HG03135 (cell line): ENCODE measurements at regions not wholly inside any gene's neighbourhood (a gene's known extent, or its start where the extent isn't known, plus 50 kb on each side); places are given as distances from the start of the nearest gene placed in this dataset.
A peak's percentile ranks its signal among the peaks of the same experiment; 100 is the strongest.

Experiments
- ATAC-seq: cut with Tn5 transposase; IDR thresholded peaks from one replicate; pipeline ENCODE4 v1.9.1; 2021; ENCODE audit warnings: mild to moderate bottlenecking, moderate library complexity; ENCODE audit not compliant: unreplicated experiment

DNA sequence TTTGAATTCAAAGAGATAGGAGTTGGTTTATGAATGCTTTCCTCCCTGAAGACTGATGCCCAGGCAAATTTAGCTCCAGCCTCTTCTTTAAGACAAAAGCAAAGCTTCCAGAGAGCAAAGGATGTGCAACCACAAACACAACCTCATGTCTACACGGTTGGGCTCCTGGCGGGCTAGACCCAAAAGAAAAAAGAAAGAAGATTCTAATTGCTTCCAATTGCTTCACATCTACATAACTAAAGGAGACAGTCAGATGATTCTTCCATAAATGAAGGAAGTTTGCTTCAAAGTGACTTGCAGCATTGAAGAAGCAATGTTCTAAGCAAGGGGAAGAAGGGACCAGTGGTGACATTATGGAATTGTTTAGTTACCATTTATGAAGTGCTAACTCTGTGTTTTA, 1603.0 kb upstream of the TENM3 start:
- no peak for ATAC-seq

GRCh38 chr4:180641495-180641894, 1601.7 kb upstream of the TENM3 start:
- no peak for ATAC-seq

- no peak for ATAC-seq
Measured at GRCh38 chr4:180642732-180643131, 1600.5 kb upstream of the TENM3 start.

- peak; percentile 60 for ATAC-seq
Measured at GRCh38 chr4:180650273-180650672, 1592.9 kb upstream of the TENM3 start.

DNA sequence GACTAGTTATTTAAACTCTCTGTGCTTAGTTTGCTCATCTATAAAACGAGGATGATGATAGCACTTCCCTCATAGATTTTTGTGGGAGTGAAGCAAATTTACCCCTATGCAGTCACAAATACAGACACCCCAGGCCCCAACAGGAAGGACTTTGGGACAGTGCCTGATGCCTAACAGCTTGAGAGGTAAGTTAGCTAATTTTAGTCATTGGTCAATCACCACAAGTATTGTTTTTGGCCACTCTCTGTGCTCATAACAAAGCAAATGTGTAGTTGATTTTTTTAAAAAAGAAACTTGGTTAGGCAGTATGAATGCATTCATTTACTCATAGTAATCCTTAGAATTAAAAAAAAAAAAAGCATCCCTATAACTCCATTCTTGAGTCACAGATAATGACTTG, 1590.7 kb upstream of the TENM3 start:
- ATAC-seq: no peak

DNA sequence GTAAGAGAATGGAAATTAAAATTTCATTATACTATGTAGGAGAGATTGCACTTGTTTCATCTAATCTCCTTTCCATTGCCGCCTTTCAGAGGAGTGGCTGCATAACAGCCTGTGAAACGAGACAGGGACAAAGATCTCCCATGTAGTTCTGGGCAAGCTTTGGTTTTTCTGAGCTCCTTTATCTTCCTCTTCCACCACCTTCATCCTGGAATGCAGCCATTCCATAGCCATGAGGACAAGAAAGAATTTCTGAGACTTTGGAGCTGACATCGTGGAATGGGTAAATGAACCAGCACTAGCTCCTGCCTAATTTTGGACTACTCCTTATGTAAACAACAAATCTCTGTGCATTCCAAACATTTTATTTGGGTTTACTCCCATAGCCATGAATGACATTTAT, 1587.3 kb upstream of the TENM3 start:
- ATAC-seq: no peak

DNA sequence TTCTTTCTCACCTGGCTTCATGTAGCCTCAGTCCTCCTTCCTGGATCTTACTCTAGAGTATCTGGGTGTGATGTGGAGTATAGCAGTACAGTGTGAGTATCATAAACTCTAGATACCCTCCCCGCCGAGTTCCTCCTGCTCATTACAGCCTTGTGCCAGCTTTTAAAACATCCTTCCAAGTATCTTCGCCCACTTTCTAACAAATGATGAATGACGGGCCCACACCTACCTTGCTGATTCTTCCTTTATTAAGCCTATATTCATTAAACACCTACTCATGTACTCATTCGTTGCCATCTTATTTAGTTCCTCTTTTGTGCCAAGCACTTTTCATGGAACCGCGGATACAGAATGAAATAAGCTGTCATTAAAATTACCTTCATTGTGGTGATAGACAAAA, 1585.3 kb upstream of the TENM3 start:
- no peak for ATAC-seq

DNA sequence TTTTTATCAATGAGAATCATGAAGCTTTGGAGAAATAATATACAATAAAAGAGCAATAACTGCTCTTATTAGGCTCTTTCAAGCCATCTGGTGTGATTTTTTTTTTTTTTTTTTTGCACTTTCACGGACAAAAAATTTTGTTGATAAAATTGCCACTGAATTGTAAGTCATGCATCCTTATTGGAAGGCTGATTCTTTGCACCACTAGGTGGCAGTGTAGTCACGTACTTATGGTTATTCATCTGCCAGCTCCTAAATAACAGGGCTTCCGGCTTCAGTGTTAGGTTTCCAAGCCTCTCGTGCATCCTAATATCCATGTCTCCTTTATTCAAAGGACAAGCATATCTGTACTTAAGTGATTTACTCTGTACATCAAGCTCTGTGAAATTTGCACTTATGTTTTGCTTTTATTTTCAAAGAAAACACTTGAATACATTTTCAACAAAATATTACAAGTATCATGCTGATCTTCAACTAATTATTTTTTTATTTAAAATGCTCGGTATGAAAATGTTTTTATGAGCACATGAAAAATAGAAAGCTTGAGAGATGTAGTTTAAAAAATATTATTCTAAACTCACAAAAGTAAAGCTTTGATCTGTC, 1578.3 kb upstream of the TENM3 start:
- peak; percentile 73 for ATAC-seq

GRCh38 chr4:180665481-180665880, 1577.7 kb upstream of the TENM3 start:
- ATAC-seq: no peak

DNA sequence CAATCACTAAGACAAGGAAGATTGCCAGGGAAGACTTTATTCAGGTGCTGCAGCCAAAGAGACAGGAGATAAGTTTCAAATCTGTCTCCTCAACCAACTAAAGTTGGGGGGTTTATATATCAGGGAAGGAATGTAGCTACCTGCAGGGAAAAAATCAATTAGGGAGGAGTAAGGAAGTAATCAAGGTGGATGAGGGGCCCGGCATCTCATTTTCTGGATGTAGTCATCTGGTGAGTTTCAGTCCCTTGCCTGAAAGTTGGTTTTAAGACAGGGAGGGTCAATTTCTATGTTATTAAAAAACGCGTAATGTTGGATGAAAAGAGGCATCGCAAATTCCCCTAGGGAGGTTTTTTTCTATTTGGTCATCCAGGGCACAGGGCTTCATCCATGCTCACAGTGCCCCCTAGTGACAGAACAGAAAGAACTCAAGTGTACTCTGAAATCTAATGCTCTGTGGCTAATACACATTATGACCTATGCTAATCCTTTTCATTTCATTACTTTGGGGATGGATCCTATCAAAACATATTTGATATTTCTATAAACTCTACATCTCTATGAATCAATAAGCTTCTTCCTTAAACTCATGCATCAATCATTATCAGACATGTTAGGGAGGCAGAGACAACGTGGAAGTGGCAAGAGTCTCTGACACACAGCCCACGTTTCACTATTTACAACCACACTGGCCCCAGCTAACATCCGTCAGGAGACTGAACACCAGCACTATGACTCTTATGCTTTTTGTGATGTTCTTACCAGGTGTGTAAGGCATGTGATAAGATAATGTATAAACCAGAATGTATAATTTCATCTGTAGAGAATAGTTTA, 1577.0 kb upstream of the TENM3 start:
- ATAC-seq: peak; percentile 94

GRCh38 chr4:180668732-180669131, 1574.5 kb upstream of the TENM3 start:
- no peak for ATAC-seq

GRCh38 chr4:180669680-180670079, 1573.5 kb upstream of the TENM3 start:
- ATAC-seq: no peak

DNA sequence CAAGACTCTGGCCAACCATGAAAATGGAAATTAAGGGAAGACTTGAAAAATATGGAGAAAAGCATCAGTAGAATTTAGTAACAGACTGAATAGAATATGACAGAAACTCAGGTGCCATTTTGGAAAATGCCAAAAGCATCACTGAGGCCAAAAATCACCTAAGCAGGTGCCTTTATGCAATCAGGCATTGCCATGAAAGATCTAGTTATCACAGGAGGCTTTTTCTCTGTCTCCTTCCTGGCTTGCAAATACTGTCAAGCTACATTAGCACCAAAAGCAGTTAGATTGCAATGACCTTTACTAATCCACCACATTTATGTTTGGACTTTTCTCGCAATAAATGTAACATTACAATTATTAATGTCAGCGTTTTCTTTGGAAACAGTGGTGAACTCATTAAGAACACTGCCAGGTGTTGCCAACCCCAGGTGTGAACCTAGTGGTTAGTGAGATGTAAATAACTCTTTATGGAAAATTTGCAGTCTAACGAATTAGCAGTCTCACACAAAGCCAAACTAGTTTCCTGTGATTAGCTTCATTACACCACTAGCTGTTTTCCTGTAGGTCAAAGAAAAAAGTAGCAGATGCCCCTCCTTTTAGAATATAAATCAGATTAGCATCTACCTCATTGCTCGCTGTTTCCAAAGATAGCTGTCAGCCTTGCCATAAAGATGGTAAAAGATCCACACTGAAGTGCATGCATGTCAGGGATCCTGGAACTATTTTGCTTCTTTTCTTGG, 1568.4 kb upstream of the TENM3 start:
- ATAC-seq: no peak

GRCh38 chr4:180675359-180675650, 1567.9 kb upstream of the TENM3 start:
- no peak for ATAC-seq

DNA sequence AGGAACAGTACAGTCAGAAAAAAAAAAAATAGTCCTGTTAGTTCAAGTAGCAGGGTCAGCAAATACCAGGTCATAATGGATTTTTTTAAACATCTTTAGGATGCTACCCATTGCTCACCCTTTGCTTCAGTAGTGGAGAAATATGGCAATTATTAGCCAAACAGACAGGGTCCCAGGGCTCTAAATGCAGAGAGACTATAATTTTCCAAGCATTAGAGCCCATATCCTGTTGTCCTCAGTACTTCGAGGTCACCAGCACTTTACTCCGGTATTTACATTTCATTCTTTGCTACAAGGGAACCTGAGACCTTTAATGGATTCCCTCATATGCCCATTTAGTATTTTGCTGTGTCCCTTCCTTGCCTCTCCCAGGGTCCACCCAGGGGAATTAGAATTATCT, 1562.9 kb upstream of the TENM3 start:
- ATAC-seq: no peak

- ATAC-seq: no peak
Measured at GRCh38 chr4:180682776-180683175, 1560.4 kb upstream of the TENM3 start.

- no peak for ATAC-seq
Measured at GRCh38 chr4:180683186-180683585, 1560.0 kb upstream of the TENM3 start.

DNA sequence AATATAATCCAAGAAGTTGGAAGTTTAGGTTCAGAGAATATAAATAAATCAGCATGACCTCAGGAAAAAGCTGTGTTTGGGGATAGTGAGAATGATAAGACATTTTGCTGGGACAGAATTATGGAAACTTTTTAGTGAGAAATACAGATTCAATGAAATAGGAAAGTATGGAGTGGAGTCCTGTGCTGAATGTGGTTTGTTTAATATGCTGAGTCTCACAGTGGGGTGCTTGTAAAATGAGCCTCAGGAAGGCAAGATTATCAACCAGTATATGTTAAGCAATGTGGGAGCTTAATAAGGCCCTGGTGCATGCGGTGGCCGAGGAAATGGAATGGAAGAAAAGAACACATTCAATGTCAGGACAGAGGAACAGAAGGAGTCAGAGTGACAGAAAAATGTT, 1554.7 kb upstream of the TENM3 start:
- no peak for ATAC-seq

DNA sequence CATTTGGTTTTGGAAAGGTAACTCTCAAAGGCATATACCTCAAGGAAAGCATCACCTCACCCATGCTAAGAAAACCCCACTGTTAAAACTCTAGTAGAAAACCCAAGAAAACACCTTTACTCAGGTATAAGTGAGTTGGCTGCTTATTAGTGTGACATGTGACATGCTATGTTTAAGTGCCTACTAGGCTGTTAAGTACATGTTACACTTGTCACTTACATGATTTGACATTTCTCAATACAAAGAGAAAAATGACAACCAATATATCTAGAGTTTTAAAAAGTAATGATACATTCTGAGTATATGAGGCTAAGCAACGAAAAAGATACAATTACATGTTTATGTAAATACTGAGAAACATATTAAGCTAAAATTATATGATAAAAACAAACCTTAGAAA, 1548.3 kb upstream of the TENM3 start:
- no peak for ATAC-seq

DNA sequence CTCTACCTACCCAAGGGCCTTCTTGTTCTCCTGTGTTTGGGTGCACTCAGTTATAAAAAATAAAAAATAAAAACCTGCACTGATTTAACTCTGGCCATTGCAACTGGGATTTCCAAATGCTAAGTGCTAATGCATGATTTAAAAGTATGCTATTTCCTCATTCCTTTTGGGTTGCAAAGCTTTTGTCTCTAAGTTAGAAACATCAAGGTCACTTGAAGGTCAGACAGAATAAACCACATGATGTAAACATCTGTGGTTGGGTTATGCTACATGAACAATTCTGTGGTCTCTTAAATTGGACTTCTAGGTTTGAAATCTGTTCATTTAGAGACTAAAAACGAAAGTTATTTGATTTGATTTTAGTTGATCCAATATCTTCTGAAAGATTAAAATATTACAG, 1547.4 kb upstream of the TENM3 start:
- no peak for ATAC-seq

GRCh38 chr4:180696460-180697092, 1546.6 kb upstream of the TENM3 start:
- no peak for ATAC-seq
